Activated T-helper 1 cell treated with anti-CD3 and anti-CD28 coated beads, Interleukin-12 subunit alpha, Interleukin-12 subunit beta, Interleukin-2, Interleukin-4 antibody, amounts not matched to agents 30 ng/mL and 10 ng/mL and 1 ng/mL, durations not matched to agents 14 hours and 24 hours and 36 hours (primary cell): ENCODE measurements at regions not wholly inside any gene's neighbourhood (a gene's known extent, or its start where the extent isn't known, plus 50 kb on each side); places are given as distances from the start of the nearest gene placed in this dataset.
A peak's percentile ranks its signal among the peaks of the same experiment; 100 is the strongest.

Source experiments
- DNase-seq: peaks from one replicate; pipeline ENCODE4 v3.0.0; 2021; ENCODE audit warnings: low spot score
- H3K27ac Mint-ChIP-seq: one replicate; pipeline ENCODE4 v1.8.0; 2021; ENCODE audit warnings: mild to moderate bottlenecking, mixed read lengths
- H3K27me3 Mint-ChIP-seq: one replicate; pipeline ENCODE4 v1.8.0; 2022; ENCODE audit warnings: mild to moderate bottlenecking, moderate library complexity, mixed read lengths; ENCODE audit not compliant: insufficient read depth
- H3K36me3 Mint-ChIP-seq: one replicate; pipeline ENCODE4 v1.8.0; 2021; ENCODE audit warnings: low read depth, mixed read lengths
- H3K4me1 Mint-ChIP-seq: one replicate; pipeline ENCODE4 v1.8.0; 2021; ENCODE audit warnings: low read depth, mixed read lengths
- H3K4me3 Mint-ChIP-seq: one replicate; pipeline ENCODE4 v1.8.0; 2021; ENCODE audit warnings: mild to moderate bottlenecking, moderate library complexity, mixed read lengths
- H3K9me3 Mint-ChIP-seq: one replicate; pipeline ENCODE4 v1.8.0; 2021; ENCODE audit warnings: mixed read lengths
- intact Hi-C: fragments of 100-400 bp; cut with micrococcal nuclease; formaldehyde crosslinking; loops from one replicate; pipeline ENCODE4 v1.15.1; 2024

- H3K27ac Mint-ChIP-seq: no peak overlapping the region
- DNase-seq: no peak
- H3K27me3 Mint-ChIP-seq: peaks cover 14% of the 10 kb centered on the region
- peaks cover 14% of the 10 kb centered on the region for H3K4me1 Mint-ChIP-seq
- H3K9me3 Mint-ChIP-seq: peaks cover 4% of the 10 kb centered on the region
- intact Hi-C loops: no loop called here
- H3K36me3 Mint-ChIP-seq: no peaks in the 10 kb centered on the region
- H3K4me3 Mint-ChIP-seq: no peak overlapping the region
Measured at GRCh38 chr2:9745153-9745899, 97.9 kb upstream of the TAF1B start.

GRCh38 chr2:9747396-9747795 is 95.9 kb upstream of the TAF1B start:
- no peak overlapping the region for H3K27ac Mint-ChIP-seq
- DNase-seq: no peak
- no peak overlapping the region for H3K4me3 Mint-ChIP-seq
- no peaks in the 10 kb centered on the region for H3K9me3 Mint-ChIP-seq
- H3K36me3 Mint-ChIP-seq: no peaks in the 10 kb centered on the region
- intact Hi-C loops: no loop called here
- peaks cover 14% of the 10 kb centered on the region for H3K27me3 Mint-ChIP-seq
- peaks cover 35% of the 10 kb centered on the region for H3K4me1 Mint-ChIP-seq

GRCh38 chr2:9748577-9748976 is 94.7 kb upstream of the TAF1B start:
- Mint-ChIP-seq H3K4me1 (peaks cover 46% of the 10 kb centered on the region), H3K9me3 (no peaks in the 10 kb centered on the region), H3K36me3 (no peaks in the 10 kb centered on the region), H3K4me3 (no peak overlapping the region), H3K27me3 (peaks cover 11% of the 10 kb centered on the region), H3K27ac (peak overlapping the region; percentile 0)
- DNase-seq: no peak
- intact Hi-C loops: no loop called here

GRCh38 chr2:9749546-9750223 is 93.6 kb upstream of the TAF1B start:
- Mint-ChIP-seq H3K4me1 (peaks cover 55% of the 10 kb centered on the region), H3K4me3 (no peak overlapping the region), H3K9me3 (no peaks in the 10 kb centered on the region), H3K27ac (no peak overlapping the region), H3K36me3 (no peaks in the 10 kb centered on the region), H3K27me3 (peaks cover 16% of the 10 kb centered on the region)
- no peak for DNase-seq
- intact Hi-C loops: no loop called here

GRCh38 chr2:9750224-9751215 is 92.8 kb upstream of the TAF1B start:
- Mint-ChIP-seq H3K27me3 (peaks cover 23% of the 10 kb centered on the region), H3K4me3 (no peak overlapping the region), H3K4me1 (peaks cover 61% of the 10 kb centered on the region), H3K36me3 (no peaks in the 10 kb centered on the region), H3K27ac (peak overlapping the region; percentile 0), H3K9me3 (no peaks in the 10 kb centered on the region)
- intact Hi-C loops: no loop called here
- DNase-seq: no peak

- peaks cover 62% of the 10 kb centered on the region for H3K4me1 Mint-ChIP-seq
- intact Hi-C loops: loop anchor here (1.0 to 2.0 kb wide), 6 partner anchors 14 to 278 kb away; partner anchors contain the start of gene IAH1
- H3K27me3 Mint-ChIP-seq: peaks cover 26% of the 10 kb centered on the region
- H3K27ac Mint-ChIP-seq: no peak overlapping the region
- DNase-seq: no peak
- H3K9me3 Mint-ChIP-seq: no peaks in the 10 kb centered on the region
- H3K36me3 Mint-ChIP-seq: no peaks in the 10 kb centered on the region
- no peak overlapping the region for H3K4me3 Mint-ChIP-seq
Measured at GRCh38 chr2:9751831-9752230, 91.4 kb upstream of the TAF1B start.

GRCh38 chr2:9752441-9753275 is 90.6 kb upstream of the TAF1B start:
- intact Hi-C loops: loop anchor here (1.0 to 2.0 kb wide), 12 partner anchors 14 to 329 kb away; partner anchors contain the start of genes CPSF3, IAH1 and ITGB1BP1

GRCh38 chr2:9753276-9753600 is 90.0 kb upstream of the TAF1B start:
- H3K9me3 Mint-ChIP-seq: no peaks in the 10 kb centered on the region

More at GRCh38 chr2:9752441-9753275, 90.6 kb upstream of the TAF1B start:
- peak overlapping the region; percentile 96 for H3K27ac Mint-ChIP-seq
- H3K4me1 Mint-ChIP-seq: peaks cover 68% of the 10 kb centered on the region
- H3K27me3 Mint-ChIP-seq: peaks cover 28% of the 10 kb centered on the region
- H3K4me3 Mint-ChIP-seq: peak overlapping the region; percentile 77
- no peaks in the 10 kb centered on the region for H3K36me3 Mint-ChIP-seq
- peak; percentile 73 for DNase-seq
- H3K9me3 Mint-ChIP-seq: no peaks in the 10 kb centered on the region

GRCh38 chr2:9753665-9754531 is 89.4 kb upstream of the TAF1B start:
- peaks cover 39% of the 10 kb centered on the region for H3K27me3 Mint-ChIP-seq

More at GRCh38 chr2:9753276-9753600, 90.0 kb upstream of the TAF1B start:
- peak; percentile 45 for DNase-seq
- Mint-ChIP-seq H3K27me3 (peaks cover 34% of the 10 kb centered on the region), H3K4me1 (peaks cover 70% of the 10 kb centered on the region), H3K27ac (peak overlapping the region; percentile 96), H3K4me3 (peak overlapping the region; percentile 77), H3K36me3 (no peaks in the 10 kb centered on the region)
- intact Hi-C loops: loop anchor here (1.0 to 2.0 kb wide), 7 partner anchors 29 to 330 kb away; partner anchors contain the start of genes CPSF3 and ITGB1BP1

GRCh38 chr2:9754532-9754887 is 88.8 kb upstream of the TAF1B start:
- DNase-seq: no peak
- intact Hi-C loops: loop anchor here (1.0 kb wide), 1 partner anchor 9 kb away; no protein-coding TSS in a partner anchor
- Mint-ChIP-seq H3K27me3 (peaks cover 43% of the 10 kb centered on the region), H3K4me1 (peaks cover 60% of the 10 kb centered on the region), H3K9me3 (no peaks in the 10 kb centered on the region), H3K36me3 (no peaks in the 10 kb centered on the region), H3K27ac (peak overlapping the region; percentile 38), H3K4me3 (peak overlapping the region; percentile 27)

More at GRCh38 chr2:9753665-9754531, 89.4 kb upstream of the TAF1B start:
- intact Hi-C loops: loop anchor here (1.0 to 2.0 kb wide), 8 partner anchors 9 to 331 kb away; partner anchors contain the start of genes CPSF3 and ITGB1BP1
- Mint-ChIP-seq H3K36me3 (no peaks in the 10 kb centered on the region), H3K4me3 (peak overlapping the region; percentile 27), H3K27ac (peak overlapping the region; percentile 96), H3K9me3 (no peaks in the 10 kb centered on the region), H3K4me1 (peaks cover 66% of the 10 kb centered on the region)
- peak; percentile 26 for DNase-seq

GRCh38 chr2:9755008-9755407 is 88.3 kb upstream of the TAF1B start:
- H3K4me1 Mint-ChIP-seq: peaks cover 64% of the 10 kb centered on the region
- no peak overlapping the region for H3K4me3 Mint-ChIP-seq
- no peaks in the 10 kb centered on the region for H3K36me3 Mint-ChIP-seq
- peaks cover 43% of the 10 kb centered on the region for H3K27me3 Mint-ChIP-seq
- no peak for DNase-seq
- no peaks in the 10 kb centered on the region for H3K9me3 Mint-ChIP-seq
- no peak overlapping the region for H3K27ac Mint-ChIP-seq
- intact Hi-C loops: no loop called here
